ENCODE measurements at regions not wholly inside any gene's neighbourhood (a gene's known extent, or its start where the extent isn't known, plus 50 kb on each side); places are given as distances from the start of the nearest gene placed in this dataset.

DNA sequence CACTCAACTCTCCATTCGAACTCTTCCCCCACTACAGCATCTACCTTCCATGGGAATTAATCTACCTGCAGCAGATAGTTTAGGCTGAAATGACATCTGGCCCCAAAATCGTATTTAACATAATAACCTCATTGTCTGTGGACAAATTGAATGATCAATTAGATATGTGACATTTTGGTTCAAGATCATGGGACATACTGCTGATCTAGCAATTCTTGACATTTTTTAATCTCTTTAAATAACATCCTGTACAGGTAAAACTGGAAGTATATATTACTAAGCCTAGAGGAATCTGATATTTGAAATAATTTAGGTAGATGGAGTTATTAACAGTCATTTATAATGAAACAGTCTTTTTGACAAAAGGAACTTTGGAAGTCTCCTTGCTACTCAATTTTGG lies 702.5 kb downstream of the NLGN4X start:
- Histone ChIP-seq H3K36me3 (no peaks in the 10 kb centered on the region), H3K4me1 (no peaks in the 10 kb centered on the region), H3K4me3 (no peak overlapping the region), H3K27ac (replicated peaks in 1 of 4) (no peak overlapping the region), H3K27me3 (no peaks in the 10 kb centered on the region), H3K9me3 (no peaks in the 10 kb centered on the region)
- no peak for DNase-seq (ENCODE audit: extremely low spot score)
- TF ChIP-seq EP300 (IDR thresholded peaks at IDR 0.05) = no peak
- intact Hi-C loops (cut with DNase I) = no loop called here
- 47% methylated on average over 2 of the region's 2 CpGs for WGBS

DNA sequence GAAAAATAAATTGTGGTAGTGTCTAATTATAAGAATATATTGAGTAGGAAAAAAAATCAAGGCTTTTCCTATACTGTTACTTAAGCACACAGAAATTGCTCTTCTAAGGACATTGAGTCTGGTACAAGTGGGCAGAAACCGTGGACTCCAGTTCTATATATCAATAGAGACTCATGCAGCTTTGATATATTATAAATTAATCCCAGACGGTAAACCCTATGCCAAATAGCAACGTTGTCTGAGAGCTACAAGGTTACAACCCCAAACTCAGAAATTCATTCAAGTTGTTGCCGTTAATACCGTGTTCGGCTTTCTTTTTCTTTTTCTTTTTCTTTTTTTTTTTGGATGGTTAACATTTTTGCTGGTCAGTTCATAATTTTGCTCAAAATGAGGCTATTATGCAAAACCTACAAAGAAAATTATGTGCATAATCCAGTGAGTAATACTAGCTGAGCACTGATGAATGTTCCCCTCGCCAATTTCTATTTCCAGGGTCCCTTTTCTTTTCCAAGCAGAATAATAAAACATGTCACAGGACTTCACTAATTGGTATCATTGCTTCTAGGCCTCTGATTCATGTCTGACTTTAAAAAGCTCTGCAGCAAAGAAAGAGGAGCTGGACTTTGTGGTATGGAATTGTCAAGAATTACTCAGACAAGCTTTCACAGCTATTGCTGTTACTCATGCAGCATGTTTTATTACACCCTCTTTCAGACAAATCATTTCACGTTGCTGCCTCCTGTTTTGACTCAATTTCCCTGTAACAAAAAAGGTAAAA lies 737.7 kb downstream of the NLGN4X start:
- TF ChIP-seq, protein P1, sequence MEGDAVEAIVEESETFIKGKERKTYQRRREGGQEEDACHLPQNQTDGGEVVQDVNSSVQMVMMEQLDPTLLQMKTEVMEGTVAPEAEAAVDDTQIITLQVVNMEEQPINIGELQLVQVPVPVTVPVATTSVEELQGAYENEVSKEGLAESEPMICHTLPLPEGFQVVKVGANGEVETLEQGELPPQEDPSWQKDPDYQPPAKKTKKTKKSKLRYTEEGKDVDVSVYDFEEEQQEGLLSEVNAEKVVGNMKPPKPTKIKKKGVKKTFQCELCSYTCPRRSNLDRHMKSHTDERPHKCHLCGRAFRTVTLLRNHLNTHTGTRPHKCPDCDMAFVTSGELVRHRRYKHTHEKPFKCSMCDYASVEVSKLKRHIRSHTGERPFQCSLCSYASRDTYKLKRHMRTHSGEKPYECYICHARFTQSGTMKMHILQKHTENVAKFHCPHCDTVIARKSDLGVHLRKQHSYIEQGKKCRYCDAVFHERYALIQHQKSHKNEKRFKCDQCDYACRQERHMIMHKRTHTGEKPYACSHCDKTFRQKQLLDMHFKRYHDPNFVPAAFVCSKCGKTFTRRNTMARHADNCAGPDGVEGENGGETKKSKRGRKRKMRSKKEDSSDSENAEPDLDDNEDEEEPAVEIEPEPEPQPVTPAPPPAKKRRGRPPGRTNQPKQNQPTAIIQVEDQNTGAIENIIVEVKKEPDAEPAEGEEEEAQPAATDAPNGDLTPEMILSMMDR (IDR thresholded peaks at IDR 0.05) = no peak
- TF ChIP-seq POLR2A (IDR thresholded peaks at IDR 0.05; ENCODE audit: low read depth) (no peak), EP300 (IDR thresholded peaks at IDR 0.05) (no peak), POLR2AphosphoS5 (IDR thresholded peaks at IDR 0.05) (no peak)
- Histone ChIP-seq H3K27me3 (no peaks in the 10 kb centered on the region), H3K36me3 (no peaks in the 10 kb centered on the region), H3K27ac (replicated peaks in 1 of 4) (no peak overlapping the region), H3K4me1 (no peaks in the 10 kb centered on the region), H3K9me3 (no peaks in the 10 kb centered on the region), H3K4me3 (no peak overlapping the region)
- WGBS = 73% methylated on average over 8 of the region's 8 CpGs
- intact Hi-C loops (cut with DNase I) = no loop called here
- DNase-seq (ENCODE audit: extremely low spot score) = no peak

DNA sequence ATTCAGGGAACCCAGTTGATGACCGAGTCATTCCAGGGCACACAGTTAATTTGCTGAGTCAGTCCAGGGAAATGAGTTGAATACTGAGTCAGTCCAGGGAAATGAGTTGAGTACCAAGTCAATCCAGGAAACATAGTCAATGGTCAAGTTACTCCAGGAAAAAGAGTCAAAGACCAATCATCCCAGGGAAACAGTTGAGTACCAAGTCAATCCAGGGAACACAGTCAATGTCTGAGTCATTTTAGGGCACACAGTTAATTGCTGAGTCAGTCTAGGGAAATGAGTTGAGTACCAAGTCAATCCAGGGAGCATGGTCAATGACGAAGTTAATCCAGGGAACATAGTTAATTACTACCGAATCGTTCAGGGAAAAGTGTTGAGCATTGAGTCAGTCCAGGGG lies 754.4 kb downstream of the NLGN4X start:
- Histone ChIP-seq H3K27ac (replicated peaks in 1 of 4) (no peak overlapping the region), H3K4me1 (no peaks in the 10 kb centered on the region), H3K4me3 (no peak overlapping the region), H3K36me3 (no peaks in the 10 kb centered on the region), H3K27me3 (no peaks in the 10 kb centered on the region), H3K9me3 (peaks cover 0 to 6% (median 0%) of the 10 kb centered on the region in 4 donors)
- 96% methylated on average over 4 of the region's 4 CpGs for WGBS
- no peak for DNase-seq (ENCODE audit: extremely low spot score)
- intact Hi-C loops (cut with DNase I) = no loop called here
- TF ChIP-seq EP300 (IDR thresholded peaks at IDR 0.05) (no peak), POLR2AphosphoS5 (IDR thresholded peaks at IDR 0.05) (no peak)
- TF ChIP-seq, protein P1 (IDR thresholded peaks at IDR 0.05) = no peak

DNA sequence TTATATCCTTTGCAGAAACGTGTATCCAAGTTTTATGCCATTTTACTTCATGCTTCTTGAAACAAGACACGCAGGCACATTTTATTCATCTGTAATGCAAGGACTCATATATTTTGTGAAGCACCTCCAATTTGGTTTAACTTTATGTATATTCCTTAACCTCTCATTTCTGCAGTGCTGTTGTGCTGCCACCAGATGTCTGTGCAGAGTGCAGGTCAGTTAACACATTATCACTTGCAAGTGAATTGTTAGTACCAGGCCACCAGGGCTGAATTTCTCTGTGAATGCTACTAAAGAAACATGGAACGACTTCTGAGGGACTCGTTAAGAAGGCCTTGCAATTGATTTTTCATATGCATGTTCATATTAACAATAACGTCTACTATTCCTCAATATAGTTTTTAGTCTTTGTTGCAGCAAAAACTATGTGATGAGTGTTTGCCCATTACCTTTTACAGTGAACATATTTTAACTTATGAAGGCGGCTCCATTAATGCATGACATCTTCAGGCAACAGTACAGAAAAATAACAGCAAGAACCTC lies 770.3 kb downstream of the NLGN4X start:
- WGBS = 79% methylated on average over 6 of the region's 6 CpGs
- H3K36me3 ChIP-seq = no peaks in the 10 kb centered on the region
- intact Hi-C loops (cut with DNase I) = no loop called here
- TF ChIP-seq POLR2AphosphoS5 (IDR thresholded peaks at IDR 0.05) (no peak), EP300 (IDR thresholded peaks at IDR 0.05) (no peak), POLR2A (IDR thresholded peaks at IDR 0.05; ENCODE audit: low read depth) (no peak)
- TF ChIP-seq, protein P1 (IDR thresholded peaks at IDR 0.05) = no peak
- H3K9me3 ChIP-seq = no peaks in the 10 kb centered on the region
- H3K27ac ChIP-seq (replicated peaks in 1 of 4) = no peak overlapping the region
- no peak overlapping the region for H3K4me3 ChIP-seq
- no peak for DNase-seq (ENCODE audit: extremely low spot score)
- no peaks in the 10 kb centered on the region for H3K4me1 ChIP-seq
- H3K27me3 ChIP-seq = no peaks in the 10 kb centered on the region

DNA sequence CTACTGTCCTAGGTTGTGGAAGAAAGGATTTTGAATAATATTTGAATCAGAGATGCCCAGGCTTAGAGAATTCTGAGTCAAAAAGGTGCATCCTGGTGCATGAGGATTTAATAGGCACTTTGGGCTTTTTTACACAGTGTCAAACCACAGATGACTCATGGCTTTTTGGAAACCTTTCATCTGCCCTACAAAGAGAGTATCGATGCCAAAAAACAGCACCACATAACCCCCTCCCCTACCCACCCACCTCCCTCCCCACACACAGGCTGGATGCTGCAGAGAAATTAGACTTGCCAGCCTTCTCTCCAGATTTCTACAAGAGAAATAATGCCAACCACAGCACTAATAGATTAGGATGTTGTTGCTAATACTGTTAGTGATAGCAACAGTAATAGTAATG lies 779.3 kb downstream of the NLGN4X start:
- intact Hi-C loops (cut with DNase I) = no loop called here
- TF ChIP-seq, protein P1 (IDR thresholded peaks at IDR 0.05) = no peak
- TF ChIP-seq POLR2AphosphoS5 (IDR thresholded peaks at IDR 0.05) = no peak
- TF ChIP-seq EP300 (IDR thresholded peaks at IDR 0.05) = no peak
- TF ChIP-seq POLR2A (IDR thresholded peaks at IDR 0.05; ENCODE audit: low read depth) = no peak
- H3K9me3 ChIP-seq = no peaks in the 10 kb centered on the region
- no peak overlapping the region for H3K27ac ChIP-seq (replicated peaks in 1 of 4)
- DNase-seq (ENCODE audit: extremely low spot score) = no peak
- WGBS = 50% methylated on average over 1 of the region's 1 CpG
- no peaks in the 10 kb centered on the region for H3K36me3 ChIP-seq
- no peaks in the 10 kb centered on the region for H3K4me1 ChIP-seq
- H3K27me3 ChIP-seq = no peaks in the 10 kb centered on the region
- H3K4me3 ChIP-seq = no peak overlapping the region
